ENCODE measurements at regions not wholly inside any gene's neighbourhood (a gene's known extent, or its start where the extent isn't known, plus 50 kb on each side); places are given as distances from the start of the nearest gene placed in this dataset.

- Histone ChIP-seq H3K4me1 (replicated peaks; ENCODE audit: insufficient read depth) (peaks cover 18% of the 10 kb centered on the region), H4K20me1 (ENCODE audit: insufficient read depth) (no peaks in the 10 kb centered on the region), H3K27ac (peak overlapping the region; percentile 23; the same call in 1 of the 2 replicates), H3K4me2 (peak overlapping the region; percentile 37; the same call in 1 of the 2 replicates), H3K79me2 (ENCODE audit: low read depth) (no peaks in the 10 kb centered on the region), H3K9me3 (ENCODE audit: insufficient read depth, low read depth) (no peaks in the 10 kb centered on the region), H2AFZ (no peak overlapping the region), H3K27me3 (ENCODE audit: insufficient read depth, low read depth) (no peaks in the 10 kb centered on the region), H3K4me3 (no peak overlapping the region), H3K36me3 (ENCODE audit: low read depth) (no peaks in the 10 kb centered on the region), H3K9me2 (ENCODE audit: insufficient read depth) (no peaks in the 10 kb centered on the region), H3F3A (ENCODE audit: insufficient read depth, low read depth) (peaks cover 5% of the 10 kb centered on the region; the same call in 1 of the 2 replicates)
- ChIA-PET POLR2A (ENCODE audit: unreplicated experiment) (no interaction called here), CTCF (no interaction called here)
- DNase-seq: no peak
- BruUV-seq (replicated peaks): no TSS peak
- intact Hi-C loops (cut with micrococcal nuclease; ENCODE audit: unreplicated experiment): no loop called here
- no peak for TF ChIP-seq CTCF (conservative IDR thresholded peaks at IDR 0.05)
- no peak for TF ChIP-seq EZH2 (IDR thresholded peaks at IDR 0.05; ENCODE audit: low read depth)
Observed at GRCh38 chr6:19465256-19465655, 371.9 kb upstream of the ID4 start.

GRCh38 chr6:19465760-19466159 is 371.4 kb upstream of the ID4 start:
- Histone ChIP-seq H3K4me3 (no peak overlapping the region), H3K9me3 (ENCODE audit: insufficient read depth, low read depth) (no peaks in the 10 kb centered on the region), H2AFZ (peak overlapping the region; percentile 19; the same call in 1 of the 2 replicates), H3K36me3 (ENCODE audit: low read depth) (no peaks in the 10 kb centered on the region), H4K20me1 (ENCODE audit: insufficient read depth) (no peaks in the 10 kb centered on the region), H3K79me2 (ENCODE audit: low read depth) (no peaks in the 10 kb centered on the region), H3F3A (ENCODE audit: insufficient read depth, low read depth) (peaks cover 5% of the 10 kb centered on the region; the same call in 1 of the 2 replicates), H3K9me2 (ENCODE audit: insufficient read depth) (no peaks in the 10 kb centered on the region), H3K27me3 (ENCODE audit: insufficient read depth, low read depth) (no peaks in the 10 kb centered on the region), H3K4me1 (replicated peaks; ENCODE audit: insufficient read depth) (peaks cover 18% of the 10 kb centered on the region), H3K27ac (peak overlapping the region; percentile 23), H3K4me2 (peak overlapping the region; percentile 37)
- POLR2A ChIA-PET (ENCODE audit: unreplicated experiment): no interaction called here
- BruUV-seq (replicated peaks): no TSS peak
- TF ChIP-seq CTCF (conservative IDR thresholded peaks at IDR 0.05): no peak
- TF ChIP-seq EZH2 (IDR thresholded peaks at IDR 0.05; ENCODE audit: low read depth): no peak
- DNase-seq: peak in 1 of 2 experiments; percentile 82
- intact Hi-C loops (cut with micrococcal nuclease; ENCODE audit: unreplicated experiment): no loop called here
- CTCF ChIA-PET: no interaction called here

GRCh38 chr6:19470333-19470732 is 366.8 kb upstream of the ID4 start:
- ChIA-PET CTCF (no interaction called here), POLR2A (ENCODE audit: unreplicated experiment) (no interaction called here)
- no peaks in the 10 kb centered on the region for H3K79me2 ChIP-seq (ENCODE audit: low read depth)
- TF ChIP-seq CTCF (conservative IDR thresholded peaks at IDR 0.05): no peak
- no peak for TF ChIP-seq EZH2 (IDR thresholded peaks at IDR 0.05; ENCODE audit: low read depth)
- no peaks in the 10 kb centered on the region for H3K36me3 ChIP-seq (ENCODE audit: low read depth)
- H3K9me3 ChIP-seq (ENCODE audit: insufficient read depth, low read depth): no peaks in the 10 kb centered on the region
- no TSS peak for BruUV-seq (replicated peaks)
- no peak overlapping the region for H3K4me3 ChIP-seq
- H3F3A ChIP-seq (ENCODE audit: insufficient read depth, low read depth): peaks cover 9% of the 10 kb centered on the region
- H3K27me3 ChIP-seq (ENCODE audit: insufficient read depth, low read depth): no peaks in the 10 kb centered on the region
- H4K20me1 ChIP-seq (ENCODE audit: insufficient read depth): no peaks in the 10 kb centered on the region
- H3K4me1 ChIP-seq (replicated peaks; ENCODE audit: insufficient read depth): peaks cover 27% of the 10 kb centered on the region
- no peak overlapping the region for H2AFZ ChIP-seq
- intact Hi-C loops (cut with micrococcal nuclease; ENCODE audit: unreplicated experiment): loop anchor here (5.0 to 10.0 kb wide), 2 partner anchors 136 to 448 kb away; no protein-coding TSS in a partner anchor
- no peak overlapping the region for H3K27ac ChIP-seq
- no peak for DNase-seq
- no peaks in the 10 kb centered on the region for H3K9me2 ChIP-seq (ENCODE audit: insufficient read depth)
- no peak overlapping the region for H3K4me2 ChIP-seq

Measured in PC-9 (cell line).